Natural killer cell (primary cell): ENCODE measurements at regions not wholly inside any gene's neighbourhood (a gene's known extent, or its start where the extent isn't known, plus 50 kb on each side); places are given as distances from the start of the nearest gene placed in this dataset.

Experiments
- ATAC-seq, 3 donors: fragments of 150-1000 bp in 2 of 3; fragments of 200-7000 bp in 1 of 3; cut with Tn5 transposase; 1 replicate in 1 of 3; 2 replicates in 2 of 3; pipeline ENCODE4 v1.10.0; 2021; ENCODE audit warnings: mild to moderate bottlenecking in 2 of 3, moderate library complexity in 2 of 3
- DNase-seq, 2 donors: peaks; one replicate each; pipeline versions ENCODE4 v3.0.0 to v3.0.0-alpha.2; 2013 to 2021; ENCODE audit warnings: mixed read lengths in 1 of 2
- H3K27ac ChIP-seq: one replicate; pipeline ENCODE4 v1.5.1; 2013; ENCODE audit warnings: mild to moderate bottlenecking, low read length
- H3K27me3 ChIP-seq: one replicate; pipeline ENCODE4 v1.6.1; 2013; ENCODE audit warnings: low read length; ENCODE audit not compliant: control insufficient read depth, insufficient read depth
- H3K36me3 ChIP-seq: one replicate; pipeline ENCODE4 v1.6.1; 2013; ENCODE audit warnings: low read length; ENCODE audit not compliant: control insufficient read depth, insufficient read depth
- H3K4me1 ChIP-seq: one replicate; pipeline ENCODE4 v1.6.1; 2013; ENCODE audit warnings: low read length; ENCODE audit not compliant: control insufficient read depth, insufficient read depth
- H3K4me3 ChIP-seq: one replicate; pipeline ENCODE4 v1.5.1; 2013; ENCODE audit warnings: low read length
- H3K9me3 ChIP-seq: one replicate; pipeline ENCODE4 v1.6.1; 2013; ENCODE audit warnings: low read length; ENCODE audit not compliant: control insufficient read depth, insufficient read depth
- H3K27ac Mint-ChIP-seq, 2 donors: one replicate each; pipeline ENCODE4 v1.8.0; 2022; ENCODE audit warnings: mild to moderate bottlenecking in 2 of 2, mixed read lengths in 2 of 2, moderate library complexity in 1 of 2
- H3K27me3 Mint-ChIP-seq, 2 donors: one replicate each; pipeline ENCODE4 v1.8.0; 2022; ENCODE audit warnings: low read depth in 2 of 2, mixed read lengths in 2 of 2
- H3K36me3 Mint-ChIP-seq: one replicate; pipeline ENCODE4 v1.8.0; 2022; ENCODE audit warnings: mixed read lengths
- H3K4me1 Mint-ChIP-seq, 2 donors: one replicate each; pipeline ENCODE4 v1.8.0; 2022; ENCODE audit warnings: mixed read lengths in 2 of 2
- H3K4me3 Mint-ChIP-seq: one replicate; pipeline ENCODE4 v1.8.0; 2022; ENCODE audit warnings: mild to moderate bottlenecking, moderate library complexity, mixed read lengths
- H3K9me3 Mint-ChIP-seq, 2 donors: one replicate each; pipeline ENCODE4 v1.8.0; 2022; ENCODE audit warnings: mixed read lengths in 2 of 2
- CTCF ChIP-seq: fragments of 200-600 bp; IDR thresholded peaks from one replicate; pipeline ENCODE4 v1.8.0; 2022; ENCODE audit warnings: antibody characterized with exemption
- WGBS: methylation state at CpG from one replicate; pipeline ENCODE4 v1.1.7; 2013; ENCODE audit warnings: missing lambda C conversion rate; ENCODE audit not compliant: insufficient coverage; 5-methylcytosine and 5-hydroxymethylcytosine counted together
- intact Hi-C: fragments of 100-400 bp; cut with micrococcal nuclease; formaldehyde crosslinking; loops from one replicate; pipeline ENCODE4 v1.14.2; 2022

- no peaks in the 10 kb centered on the region for H3K9me3 Mint-ChIP-seq
Measured at GRCh38 chr11:131204282-131204681, 166.1 kb upstream of the NTM start.

DNA sequence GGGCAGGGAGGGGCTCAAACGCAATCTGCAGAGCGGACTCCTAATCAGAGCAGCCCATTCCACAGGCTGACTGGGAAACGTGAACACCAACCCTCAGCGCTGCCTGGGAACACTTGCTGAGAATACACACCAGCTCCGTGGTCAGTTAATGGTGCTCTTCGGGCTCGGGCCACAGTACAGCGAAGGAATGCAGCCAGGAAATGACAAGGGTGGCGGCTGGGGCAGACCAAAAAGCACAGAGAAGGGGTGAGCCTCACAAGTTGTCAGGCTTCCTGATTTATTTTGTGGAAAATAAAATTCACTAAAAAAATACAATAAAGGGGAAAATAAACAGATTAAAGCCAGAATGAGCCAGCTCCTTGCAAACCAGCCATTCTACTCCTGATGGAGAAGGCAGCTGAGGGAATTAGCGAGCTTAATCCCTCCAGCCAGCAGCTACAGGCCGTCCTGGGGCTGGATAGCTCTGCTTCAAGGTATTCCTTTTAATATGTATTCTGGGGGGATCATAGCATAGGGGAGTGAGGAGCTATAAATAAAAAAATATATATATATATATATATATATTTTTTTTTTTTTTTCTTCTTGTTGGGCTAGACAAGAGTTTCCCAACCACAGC, 165.5 kb upstream of the NTM start:
- Histone ChIP-seq H3K36me3 (no peaks in the 10 kb centered on the region), H3K27ac (no peak overlapping the region), H3K4me1 (no peaks in the 10 kb centered on the region), H3K27me3 (no peaks in the 10 kb centered on the region), H3K9me3 (no peaks in the 10 kb centered on the region), H3K4me3 (no peak overlapping the region)
- DNase-seq (no peak), ATAC-seq (no peak)
- H3K36me3 Mint-ChIP-seq, result no peaks in the 10 kb centered on the region
- 64% methylated on average over 10 of the region's 11 CpGs for WGBS
- TF ChIP-seq CTCF, result no peak
- no peak overlapping the region for H3K27ac Mint-ChIP-seq
- no peaks in the 10 kb centered on the region for H3K4me1 Mint-ChIP-seq
- intact Hi-C loops, result no loop called here
- H3K9me3 Mint-ChIP-seq, result peaks cover 0 to 2% of the 10 kb centered on the region in 2 donors
- H3K27me3 Mint-ChIP-seq, result peaks cover 0 to 4% of the 10 kb centered on the region in 2 donors
- H3K4me3 Mint-ChIP-seq, result no peak overlapping the region

More at GRCh38 chr11:131204282-131204681, 166.1 kb upstream of the NTM start:
- DNase-seq, result no peak
- no peak for ATAC-seq
- TF ChIP-seq CTCF, result no peak
- Mint-ChIP-seq H3K4me3 (no peak overlapping the region), H3K36me3 (no peaks in the 10 kb centered on the region), H3K27ac (no peak overlapping the region), H3K4me1 (no peaks in the 10 kb centered on the region), H3K27me3 (peaks cover 0 to 4% of the 10 kb centered on the region in 2 donors)
- 87% methylated on average over 10 of the region's 10 CpGs for WGBS
- intact Hi-C loops, result no loop called here
- H3K4me1 ChIP-seq, result no peaks in the 10 kb centered on the region
- no peaks in the 10 kb centered on the region for H3K36me3 ChIP-seq
- H3K4me3 ChIP-seq, result no peak overlapping the region
- no peaks in the 10 kb centered on the region for H3K9me3 ChIP-seq
- H3K27ac ChIP-seq, result no peak overlapping the region
- no peaks in the 10 kb centered on the region for H3K27me3 ChIP-seq

DNA sequence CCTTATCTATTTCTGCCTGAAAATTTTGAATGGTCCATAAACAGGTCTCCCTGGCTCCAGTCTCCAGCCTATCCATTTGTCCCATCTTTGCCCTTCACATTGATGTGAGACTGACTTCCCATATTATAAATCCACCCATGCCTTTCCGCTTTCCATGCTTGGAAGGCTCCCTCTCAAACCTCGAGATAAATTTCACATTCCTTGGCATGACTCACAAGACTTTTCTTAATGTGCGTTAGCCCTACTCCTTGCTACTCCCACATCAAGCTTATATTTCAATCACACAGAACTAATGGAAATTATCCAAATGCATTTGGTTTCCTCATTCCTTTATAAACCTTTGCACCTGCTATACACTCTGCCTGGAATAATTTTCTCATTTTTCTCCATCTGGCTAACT, 163.7 kb upstream of the NTM start:
- H3K4me3 ChIP-seq, result no peak overlapping the region
- peaks cover 2 to 5% of the 10 kb centered on the region in 2 donors for H3K9me3 Mint-ChIP-seq
- H3K36me3 Mint-ChIP-seq, result no peaks in the 10 kb centered on the region
- H3K27me3 ChIP-seq, result no peaks in the 10 kb centered on the region
- DNase-seq, result no peak
- no peaks in the 10 kb centered on the region for H3K4me1 Mint-ChIP-seq
- no peaks in the 10 kb centered on the region for H3K9me3 ChIP-seq
- 87% methylated on average over 3 of the region's 3 CpGs for WGBS
- no peak for ATAC-seq
- intact Hi-C loops, result no loop called here
- no peak for TF ChIP-seq CTCF
- no peak overlapping the region for H3K4me3 Mint-ChIP-seq
- no peak overlapping the region for H3K27ac Mint-ChIP-seq
- no peaks in the 10 kb centered on the region for H3K36me3 ChIP-seq
- no peak overlapping the region for H3K27ac ChIP-seq
- no peaks in the 10 kb centered on the region for H3K4me1 ChIP-seq
- H3K27me3 Mint-ChIP-seq, result peaks cover 0 to 4% of the 10 kb centered on the region in 2 donors

DNA sequence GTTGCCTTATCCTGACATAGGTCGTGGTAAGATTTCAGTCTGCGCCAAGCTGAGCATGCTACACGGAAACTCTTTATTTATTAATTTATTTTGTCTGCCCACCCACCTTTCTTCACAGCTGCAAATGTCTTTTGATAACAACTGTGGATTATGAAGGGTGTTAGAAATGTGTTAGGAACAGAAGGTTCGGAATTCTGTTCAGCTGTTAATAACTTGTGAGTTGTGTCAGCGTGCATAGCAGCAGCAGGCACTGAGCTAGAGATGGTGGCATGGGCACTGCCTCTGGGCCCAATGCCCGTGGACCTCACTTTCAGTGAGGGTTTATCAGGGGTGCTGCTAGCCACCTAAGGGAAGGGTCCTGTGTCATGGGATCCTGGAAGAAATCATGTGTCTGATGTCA, 162.5 kb upstream of the NTM start:
- Mint-ChIP-seq H3K9me3 (peaks cover 2 to 5% of the 10 kb centered on the region in 2 donors), H3K27me3 (peaks cover 0 to 11% of the 10 kb centered on the region in 2 donors), H3K4me3 (no peak overlapping the region), H3K4me1 (no peaks in the 10 kb centered on the region), H3K27ac (no peak overlapping the region), H3K36me3 (no peaks in the 10 kb centered on the region)
- Histone ChIP-seq H3K36me3 (no peaks in the 10 kb centered on the region), H3K27ac (no peak overlapping the region), H3K4me1 (no peaks in the 10 kb centered on the region), H3K27me3 (no peaks in the 10 kb centered on the region), H3K4me3 (no peak overlapping the region), H3K9me3 (no peaks in the 10 kb centered on the region)
- TF ChIP-seq CTCF, result no peak
- no peak for DNase-seq
- intact Hi-C loops, result no loop called here
- 79% methylated on average over 6 of the region's 6 CpGs for WGBS
- no peak for ATAC-seq
